Neural cell (in vitro differentiated cells): ENCODE measurements at regions not wholly inside any gene's neighbourhood (a gene's known extent, or its start where the extent isn't known, plus 50 kb on each side); places are given as distances from the start of the nearest gene placed in this dataset.

Experiments
- H2AFZ ChIP-seq: fragments of 200-600, 300-800 bp; sonication (generic), shearing (Covaris generic); 2 replicates; pipeline ENCODE4 v1.6.0; 2014; ENCODE audit warnings: low read depth, mild to moderate bottlenecking, antibody characterized with exemption, low read length, moderate library complexity
- H3F3A ChIP-seq: fragments of 200-600 bp; shearing (Covaris generic); 2 replicates; pipeline ENCODE4 v1.6.1; 2016; ENCODE audit warnings: mild to moderate bottlenecking, moderate library complexity, mixed read lengths, antibody characterized with exemption, low read length; ENCODE audit not compliant: insufficient read depth, poor library complexity, severe bottlenecking
- H3K27ac ChIP-seq: fragments of 200-600, 300-800 bp; sonication (generic), shearing (Covaris generic); 2 replicates; pipeline ENCODE4 v1.5.1; 2014; ENCODE audit warnings: mild to moderate bottlenecking, low read length, moderate library complexity
- H3K27me3 ChIP-seq: fragments of 300-800, 200-600 bp; sonication (generic), shearing (Covaris generic); 2 replicates; pipeline ENCODE4 v1.6.0; 2014; ENCODE audit warnings: mild to moderate bottlenecking, low read depth, low read length, moderate library complexity; ENCODE audit not compliant: insufficient read depth
- H3K36me3 ChIP-seq: fragments of 300-800, 200-600 bp; sonication (generic), shearing (Covaris generic); 2 replicates; pipeline ENCODE4 v1.5.1; 2014; ENCODE audit warnings: mild to moderate bottlenecking, antibody characterized with exemption, low read length, moderate library complexity; ENCODE audit not compliant: insufficient read depth
- H3K4me2 ChIP-seq: fragments of 300-800, 200-600 bp; sonication (generic), shearing (Covaris generic); 2 replicates; pipeline ENCODE4 v1.6.0; 2014; ENCODE audit warnings: mild to moderate bottlenecking, low read length
- H3K4me3 ChIP-seq: fragments of 300-800, 200-600 bp; sonication (generic), shearing (Covaris generic); 2 replicates; pipeline ENCODE4 v1.5.1; 2014; ENCODE audit warnings: mild to moderate bottlenecking, low read length, moderate library complexity
- H3K79me2 ChIP-seq: fragments of 200-600 bp; shearing (Covaris generic); replicated peaks from 2 replicates; pipeline ENCODE4 v1.6.0; 2014; ENCODE audit warnings: mild to moderate bottlenecking, low read length, moderate library complexity; ENCODE audit not compliant: insufficient read depth
- H3K9ac ChIP-seq: fragments of 300-800, 200-600 bp; sonication (generic), shearing (Covaris generic); 2 replicates; pipeline ENCODE4 v1.6.1; 2016; ENCODE audit warnings: mild to moderate bottlenecking, low read length, mixed read lengths
- H3K9me2 ChIP-seq: fragments of 200-600 bp; shearing (Covaris generic); 2 replicates; pipeline ENCODE4 v1.6.1; 2016; ENCODE audit warnings: mild to moderate bottlenecking, low read length, mixed read lengths; ENCODE audit not compliant: insufficient read depth
- H3K9me3 ChIP-seq: fragments of 200-600, 300-800 bp; sonication (generic), shearing (Covaris generic); 2 replicates; pipeline ENCODE4 v1.6.1; 2016; ENCODE audit warnings: mild to moderate bottlenecking, mixed run types, low read length, moderate library complexity, mixed read lengths
- H4K20me1 ChIP-seq: fragments of 200-600 bp; shearing (Covaris generic); 2 replicates; pipeline ENCODE4 v1.6.1; 2016; ENCODE audit warnings: mild to moderate bottlenecking, mixed run types; ENCODE audit not compliant: insufficient read depth
- CTCF ChIP-seq: fragments of 450-650 bp; IDR thresholded peaks from 2 replicates; pipeline ENCODE4 v1.5.1; 2014; ENCODE audit warnings: antibody characterized with exemption, mild to moderate bottlenecking, moderate library complexity; ENCODE audit not compliant: poor library complexity, severe bottlenecking
- EP300 ChIP-seq: fragments of 450-650 bp; conservative IDR thresholded peaks from 2 replicates; pipeline ENCODE4 v1.6.1; 2014; ENCODE audit warnings: antibody characterized with exemption, mild to moderate bottlenecking, moderate library complexity; ENCODE audit not compliant: poor library complexity, severe bottlenecking
- EZH2 ChIP-seq: fragments of 200-600, 300-800 bp; shearing (Covaris generic), sonication (generic); IDR thresholded peaks from 2 replicates; pipeline ENCODE4 v1.6.1; 2014; ENCODE audit warnings: antibody characterized with exemption, low read length, borderline replicate concordance, mild to moderate bottlenecking; ENCODE audit not compliant: insufficient read depth, poor library complexity, severe bottlenecking
- MXI1 ChIP-seq: fragments of 450-650 bp; conservative IDR thresholded peaks from 2 replicates; pipeline ENCODE4 v1.6.1; 2014; ENCODE audit warnings: antibody characterized with exemption, mild to moderate bottlenecking; ENCODE audit not compliant: poor library complexity, severe bottlenecking
- POLR2AphosphoS5 ChIP-seq: IDR thresholded peaks from 2 replicates; pipeline ENCODE4 v1.6.1; 2012
- RAD21 ChIP-seq: fragments of 450-650 bp; conservative IDR thresholded peaks from 2 replicates; pipeline ENCODE4 v1.6.1; 2014; ENCODE audit warnings: antibody characterized with exemption, mild to moderate bottlenecking, moderate library complexity
- SMC3 ChIP-seq: fragments of 450-650 bp; conservative IDR thresholded peaks from 2 replicates; pipeline ENCODE4 v1.6.1; 2014; ENCODE audit warnings: antibody characterized with exemption, mild to moderate bottlenecking, moderate library complexity; ENCODE audit not compliant: poor library complexity
- TAF1 ChIP-seq: IDR thresholded peaks from 2 replicates; pipeline ENCODE4 v1.6.1; 2012; ENCODE audit warnings: low read depth
- TF ChIP-seq, protein P1 (sequence below): IDR thresholded peaks from 2 replicates; pipeline ENCODE4 v1.6.1; 2012; ENCODE audit warnings: borderline replicate concordance

DNA sequence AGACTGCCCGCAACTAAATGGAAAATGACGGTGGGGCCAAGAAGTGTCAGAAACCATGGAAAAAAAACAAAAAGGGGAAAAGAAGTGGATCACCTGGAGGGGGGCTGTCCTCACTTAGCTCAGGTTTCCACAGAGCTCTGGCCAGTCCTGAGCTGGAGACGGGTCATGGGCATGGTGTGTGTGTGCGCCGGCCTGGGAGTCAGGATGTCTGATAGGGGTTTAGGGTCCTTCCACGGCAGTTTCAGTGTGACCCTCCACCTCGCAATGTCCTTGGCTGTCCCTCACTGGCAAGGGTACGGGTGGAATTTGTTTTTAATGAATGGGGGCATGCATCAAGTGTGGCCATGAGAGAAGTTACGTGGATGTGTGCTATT, 133.2 kb upstream of the MEIS1 start:
- no peak overlapping the region for H2AFZ ChIP-seq
- no peaks in the 10 kb centered on the region for H3K79me2 ChIP-seq
- no peak overlapping the region for H3K4me3 ChIP-seq
- H3K36me3 ChIP-seq = no peaks in the 10 kb centered on the region
- no peaks in the 10 kb centered on the region for H3F3A ChIP-seq
- H3K27me3 ChIP-seq = no peaks in the 10 kb centered on the region
- no peak overlapping the region for H3K9ac ChIP-seq
- H3K9me3 ChIP-seq = no peaks in the 10 kb centered on the region
- no peak for TF ChIP-seq EZH2
- no peak overlapping the region for H3K4me2 ChIP-seq
- no peak overlapping the region for H3K27ac ChIP-seq
- no peaks in the 10 kb centered on the region for H3K9me2 ChIP-seq
- H4K20me1 ChIP-seq = no peaks in the 10 kb centered on the region

- Histone ChIP-seq H2AFZ (no peak overlapping the region), H3F3A (no peaks in the 10 kb centered on the region), H3K4me2 (no peak overlapping the region), H3K4me3 (no peak overlapping the region), H3K27ac (no peak overlapping the region), H3K9me2 (no peaks in the 10 kb centered on the region), H4K20me1 (no peaks in the 10 kb centered on the region), H3K9me3 (no peaks in the 10 kb centered on the region), H3K79me2 (no peaks in the 10 kb centered on the region), H3K36me3 (no peaks in the 10 kb centered on the region), H3K27me3 (no peaks in the 10 kb centered on the region), H3K9ac (no peak overlapping the region)
- no peak for TF ChIP-seq RAD21
- TF ChIP-seq EP300 = no peak
- no peak for TF ChIP-seq MXI1
- TF ChIP-seq EZH2 = no peak
- TF ChIP-seq TAF1 = no peak
- TF ChIP-seq POLR2AphosphoS5 = no peak
- no peak for TF ChIP-seq CTCF
- TF ChIP-seq, protein P1, sequence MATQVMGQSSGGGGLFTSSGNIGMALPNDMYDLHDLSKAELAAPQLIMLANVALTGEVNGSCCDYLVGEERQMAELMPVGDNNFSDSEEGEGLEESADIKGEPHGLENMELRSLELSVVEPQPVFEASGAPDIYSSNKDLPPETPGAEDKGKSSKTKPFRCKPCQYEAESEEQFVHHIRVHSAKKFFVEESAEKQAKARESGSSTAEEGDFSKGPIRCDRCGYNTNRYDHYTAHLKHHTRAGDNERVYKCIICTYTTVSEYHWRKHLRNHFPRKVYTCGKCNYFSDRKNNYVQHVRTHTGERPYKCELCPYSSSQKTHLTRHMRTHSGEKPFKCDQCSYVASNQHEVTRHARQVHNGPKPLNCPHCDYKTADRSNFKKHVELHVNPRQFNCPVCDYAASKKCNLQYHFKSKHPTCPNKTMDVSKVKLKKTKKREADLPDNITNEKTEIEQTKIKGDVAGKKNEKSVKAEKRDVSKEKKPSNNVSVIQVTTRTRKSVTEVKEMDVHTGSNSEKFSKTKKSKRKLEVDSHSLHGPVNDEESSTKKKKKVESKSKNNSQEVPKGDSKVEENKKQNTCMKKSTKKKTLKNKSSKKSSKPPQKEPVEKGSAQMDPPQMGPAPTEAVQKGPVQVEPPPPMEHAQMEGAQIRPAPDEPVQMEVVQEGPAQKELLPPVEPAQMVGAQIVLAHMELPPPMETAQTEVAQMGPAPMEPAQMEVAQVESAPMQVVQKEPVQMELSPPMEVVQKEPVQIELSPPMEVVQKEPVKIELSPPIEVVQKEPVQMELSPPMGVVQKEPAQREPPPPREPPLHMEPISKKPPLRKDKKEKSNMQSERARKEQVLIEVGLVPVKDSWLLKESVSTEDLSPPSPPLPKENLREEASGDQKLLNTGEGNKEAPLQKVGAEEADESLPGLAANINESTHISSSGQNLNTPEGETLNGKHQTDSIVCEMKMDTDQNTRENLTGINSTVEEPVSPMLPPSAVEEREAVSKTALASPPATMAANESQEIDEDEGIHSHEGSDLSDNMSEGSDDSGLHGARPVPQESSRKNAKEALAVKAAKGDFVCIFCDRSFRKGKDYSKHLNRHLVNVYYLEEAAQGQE = no peak
- no peak for TF ChIP-seq SMC3
These were observed 133.7 kb upstream of the MEIS1 start for GRCh38 chr2:66301022-66301766.

GRCh38 chr2:66283787-66284186, 151.1 kb upstream of the MEIS1 start:
- Histone ChIP-seq H3K4me2 (no peak overlapping the region), H3F3A (no peaks in the 10 kb centered on the region), H3K27me3 (no peaks in the 10 kb centered on the region), H3K9me3 (no peaks in the 10 kb centered on the region), H3K36me3 (no peaks in the 10 kb centered on the region), H4K20me1 (no peaks in the 10 kb centered on the region), H2AFZ (no peak overlapping the region), H3K79me2 (no peaks in the 10 kb centered on the region), H3K27ac (no peak overlapping the region), H3K9me2 (no peaks in the 10 kb centered on the region), H3K4me3 (no peak overlapping the region), H3K9ac (no peak overlapping the region)
- no peak for TF ChIP-seq TAF1
- TF ChIP-seq, protein P1 = no peak
- TF ChIP-seq SMC3 = no peak
- TF ChIP-seq CTCF = no peak
- no peak for TF ChIP-seq MXI1
- no peak for TF ChIP-seq POLR2AphosphoS5
- TF ChIP-seq RAD21 = no peak
- TF ChIP-seq EZH2 = no peak
- TF ChIP-seq EP300 = no peak
